GM12891 (cell line): ENCODE measurements at regions not wholly inside any gene's neighbourhood (a gene's known extent, or its start where the extent isn't known, plus 50 kb on each side); places are given as distances from the start of the nearest gene placed in this dataset.

Experiments
- DNase-seq: peaks from one replicate; pipeline ENCODE4 v3.0.0; 2011; ENCODE audit warnings: low spot score; ENCODE audit not compliant: insufficient read length
- FAIRE-seq: peaks from 2 replicates; lab custom pipeline; 2011; peaks lifted over from hg19 to GRCh38; lab: Jason Lieb, UNC
- PAX5 ChIP-seq: IDR thresholded peaks from 2 replicates; pipeline ENCODE4 v1.6.1; 2011; ENCODE audit warnings: low read length, moderate library complexity, mild to moderate bottlenecking; ENCODE audit not compliant: insufficient read depth, severe bottlenecking
- POLR2A ChIP-seq: IDR thresholded peaks from 2 replicates; pipeline ENCODE4 v1.6.1; 2011; ENCODE audit warnings: low read depth, low read length, control low read depth
- POLR2AphosphoS5 ChIP-seq: IDR thresholded peaks from 2 replicates; pipeline ENCODE4 v1.6.1; 2011; ENCODE audit warnings: low read depth, low read length, control low read depth
- POU2F2 ChIP-seq: IDR thresholded peaks from 2 replicates; pipeline ENCODE4 v1.6.1; 2011; ENCODE audit warnings: low read depth, mild to moderate bottlenecking, control low read depth, low read length, moderate library complexity
- SPI1 ChIP-seq: IDR thresholded peaks from 2 replicates; pipeline ENCODE4 v1.6.1; 2011; ENCODE audit warnings: low read depth, low read length, control low read depth
- TAF1 ChIP-seq: IDR thresholded peaks from 2 replicates; pipeline ENCODE4 v1.6.1; 2011; ENCODE audit warnings: low read depth, low read length, control low read depth

DNA sequence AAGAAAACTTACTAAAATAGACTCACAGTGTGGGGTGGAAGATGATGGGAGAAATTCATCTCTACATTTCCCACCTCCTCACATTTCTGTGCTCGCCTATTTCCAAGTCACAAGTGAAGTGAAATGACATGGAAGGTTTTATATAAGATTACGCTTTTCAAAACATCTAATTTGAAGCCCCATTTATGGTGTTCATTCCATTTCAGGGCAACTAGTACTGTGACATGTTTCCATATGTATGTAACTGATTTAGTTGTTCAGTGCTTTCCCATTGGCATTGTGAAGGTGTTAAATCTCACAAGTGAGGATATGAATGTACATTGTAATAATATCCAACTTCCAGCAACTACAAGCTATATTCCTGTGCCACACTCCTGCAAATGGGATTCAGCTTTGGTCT is 1174.8 kb downstream of the CDH11 start:
- FAIRE-seq (no peak), DNase-seq (no peak)
- TF ChIP-seq SPI1 (no peak), POLR2A (no peak), POU2F2 (no peak), TAF1 (no peak)

DNA sequence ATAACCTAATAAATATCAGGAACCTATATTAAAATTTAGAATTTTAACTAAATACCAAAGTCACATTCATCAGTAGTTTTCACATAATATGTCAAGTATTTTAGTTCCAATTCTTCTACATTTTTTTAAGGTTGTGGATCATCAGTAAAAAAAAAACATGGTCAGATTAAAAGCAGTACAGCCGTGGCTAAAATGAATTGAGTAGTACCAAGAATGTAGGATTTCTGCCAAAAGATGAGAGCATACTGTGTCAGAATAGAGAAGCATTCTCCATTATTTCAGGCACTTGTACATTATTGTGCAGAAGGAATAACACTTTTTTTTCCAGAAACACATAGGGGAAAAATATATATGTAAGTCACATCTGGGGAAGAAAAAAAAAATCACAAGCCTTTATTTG is 1176.1 kb downstream of the CDH11 start:
- FAIRE-seq = no peak
- no peak for TF ChIP-seq PAX5
- TF ChIP-seq SPI1 = no peak
- no peak for TF ChIP-seq POU2F2
- no peak for TF ChIP-seq POLR2AphosphoS5
- no peak for TF ChIP-seq POLR2A
- TF ChIP-seq TAF1 = no peak
- DNase-seq = no peak

DNA sequence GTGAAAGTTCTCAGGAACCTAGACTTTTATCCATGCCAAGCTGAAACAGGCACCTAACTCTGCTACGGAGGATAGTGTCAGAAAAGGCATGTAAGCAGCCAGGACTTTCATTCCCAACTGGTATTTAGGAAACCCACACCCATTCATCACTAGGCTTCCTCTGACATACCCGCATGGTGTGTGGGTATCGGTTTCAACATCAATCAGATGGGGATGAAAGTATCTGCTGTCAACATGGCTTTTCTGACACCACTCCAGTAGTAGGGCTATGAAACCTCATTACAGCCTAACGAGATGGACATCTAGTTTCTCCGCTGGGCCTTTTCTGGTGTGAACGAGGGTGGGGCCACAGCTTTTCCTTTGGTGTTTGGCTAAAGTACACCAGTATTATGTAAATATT is 1178.3 kb downstream of the CDH11 start:
- TF ChIP-seq POU2F2 = no peak
- no peak for TF ChIP-seq TAF1
- no peak for TF ChIP-seq POLR2A
- TF ChIP-seq PAX5 = no peak
- TF ChIP-seq SPI1 = no peak
- no peak for TF ChIP-seq POLR2AphosphoS5
- no peak for FAIRE-seq
- DNase-seq = no peak

DNA sequence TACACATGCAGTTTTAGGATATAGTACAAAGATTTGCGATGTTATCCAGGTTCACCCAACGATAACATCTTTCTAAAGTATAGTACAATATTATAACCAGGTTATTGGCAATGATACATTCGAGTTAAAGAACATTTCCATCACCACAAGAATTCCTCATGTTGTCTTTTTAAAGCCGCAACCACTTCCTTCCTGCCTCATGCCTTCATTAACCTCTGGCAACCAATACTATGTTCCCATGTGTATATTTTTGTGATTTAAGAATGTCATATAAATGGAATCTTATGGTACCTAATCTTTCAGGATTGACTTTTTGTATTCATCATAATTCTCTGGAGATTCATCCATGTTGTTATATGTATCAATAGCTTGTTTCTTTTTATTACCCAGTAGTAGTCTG is 1183.2 kb downstream of the CDH11 start:
- FAIRE-seq (no peak), DNase-seq (no peak)
- TF ChIP-seq SPI1 = no peak
- TF ChIP-seq TAF1 = no peak
- no peak for TF ChIP-seq POLR2AphosphoS5
- TF ChIP-seq PAX5 = no peak
- no peak for TF ChIP-seq POU2F2
- no peak for TF ChIP-seq POLR2A

DNA sequence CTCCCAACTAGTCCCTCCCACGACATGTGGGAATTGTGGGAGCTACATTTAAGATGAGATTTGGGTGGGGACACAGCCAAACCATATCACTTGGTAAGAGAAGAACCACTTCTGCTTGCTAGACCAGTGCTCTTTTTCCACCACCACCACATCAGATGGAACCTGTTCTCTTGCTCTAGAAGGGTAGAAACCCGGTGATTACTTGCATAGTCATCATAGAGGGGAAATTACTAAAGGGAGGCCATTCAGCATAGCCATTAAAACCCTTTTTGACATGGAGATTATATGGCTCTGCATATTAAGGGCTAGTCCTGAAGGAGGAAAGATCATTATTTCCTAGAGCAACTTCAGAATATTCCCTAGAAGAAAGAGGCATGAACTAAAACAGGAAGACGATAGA is 1188.0 kb downstream of the CDH11 start:
- TF ChIP-seq POLR2AphosphoS5 (no peak), POU2F2 (no peak), SPI1 (no peak), POLR2A (no peak), TAF1 (no peak), PAX5 (no peak)
- DNase-seq = no peak
- no peak for FAIRE-seq

DNA sequence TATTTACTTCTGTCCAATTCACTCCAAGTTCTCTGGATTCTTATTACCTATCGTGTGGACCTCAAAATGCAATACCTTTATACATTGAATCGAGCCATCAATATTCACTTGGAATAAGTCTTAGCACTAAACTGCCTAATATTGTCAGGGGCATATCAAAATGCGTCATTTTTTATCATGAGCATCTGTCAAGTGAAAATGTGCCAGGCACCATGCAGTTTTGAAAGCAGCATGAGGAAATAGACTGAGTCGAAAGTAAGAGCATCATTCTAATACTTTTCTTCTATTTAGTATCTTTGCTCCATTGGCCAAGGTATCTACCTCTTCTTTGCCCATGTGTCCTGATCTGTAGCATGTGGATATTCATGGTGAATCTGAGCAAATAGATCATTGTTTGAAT is 1193.4 kb downstream of the CDH11 start:
- no peak for FAIRE-seq
- DNase-seq = no peak
- TF ChIP-seq POLR2A (no peak), POLR2AphosphoS5 (no peak), POU2F2 (no peak), PAX5 (no peak), SPI1 (no peak)

DNA sequence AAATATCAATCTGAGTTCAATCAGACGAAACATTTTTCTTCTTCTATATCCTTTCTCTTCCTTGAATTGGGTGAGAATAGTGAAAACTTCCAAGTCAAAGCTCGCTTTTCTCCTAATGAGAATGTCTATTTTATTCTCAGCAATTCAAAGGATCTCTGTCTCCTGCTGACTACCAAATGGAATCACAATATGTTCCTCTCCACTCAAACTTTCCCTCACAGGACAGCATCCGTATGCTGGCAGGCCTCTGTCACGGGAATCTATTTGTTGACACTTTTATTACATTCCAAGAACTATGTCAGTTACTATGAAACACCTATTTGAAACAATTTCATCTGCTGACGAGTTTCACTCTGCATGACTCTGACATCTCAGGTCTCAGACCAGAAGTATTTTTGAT is 1196.6 kb downstream of the CDH11 start:
- TF ChIP-seq TAF1 (no peak), PAX5 (no peak), POLR2AphosphoS5 (no peak), POU2F2 (no peak), SPI1 (no peak), POLR2A (no peak)
- DNase-seq = no peak
- FAIRE-seq = no peak

DNA sequence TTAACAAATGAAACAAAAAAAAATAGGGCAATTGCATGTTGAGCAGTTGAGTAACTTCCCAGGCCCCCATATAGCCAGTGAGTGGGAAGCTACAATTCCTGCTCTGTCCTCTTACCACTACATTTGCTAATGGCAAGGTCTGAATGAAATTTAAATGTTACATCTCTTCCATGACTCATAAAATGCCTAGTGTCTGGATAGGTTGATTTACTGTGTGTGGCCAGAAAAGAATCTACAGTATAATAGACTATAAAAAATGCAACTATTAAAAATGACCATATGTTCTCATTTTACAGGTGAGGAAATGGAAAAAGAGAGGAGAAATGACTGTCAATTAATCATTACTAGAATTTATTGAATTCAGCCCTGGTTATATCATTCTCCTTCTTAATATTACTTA is 1199.3 kb downstream of the CDH11 start:
- FAIRE-seq = no peak
- DNase-seq = no peak
- no peak for TF ChIP-seq TAF1
- TF ChIP-seq POLR2A = no peak
- TF ChIP-seq PAX5 = no peak
- TF ChIP-seq POU2F2 = no peak
- no peak for TF ChIP-seq SPI1

DNA sequence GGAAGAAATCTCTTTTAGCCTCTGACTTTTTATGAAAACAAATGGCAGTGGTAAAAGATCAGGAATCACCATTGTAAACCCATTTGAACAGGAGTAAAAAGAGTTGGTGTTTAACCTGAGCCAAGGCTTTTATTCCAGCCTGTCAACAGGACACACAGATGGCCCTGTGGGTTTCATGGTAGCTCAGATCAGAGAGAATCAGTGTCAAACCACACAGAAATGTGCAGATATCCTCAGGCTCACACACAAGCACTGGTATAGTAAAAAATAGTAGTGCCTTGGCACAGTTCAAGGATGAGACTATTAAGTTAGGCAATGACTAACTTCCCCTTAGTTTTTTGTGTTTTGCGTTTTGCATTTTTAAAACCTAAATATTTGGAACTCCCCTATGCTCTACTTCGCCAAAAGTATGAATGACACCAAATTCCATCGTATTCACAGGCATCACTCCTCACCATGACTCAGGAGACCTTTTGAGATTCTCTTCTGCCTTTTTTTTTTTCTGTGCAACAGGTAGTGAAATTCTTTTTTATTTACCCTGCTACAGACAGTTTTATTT is 1200.0 kb downstream of the CDH11 start:
- FAIRE-seq (no peak), DNase-seq (no peak)
- TF ChIP-seq POLR2AphosphoS5 (no peak), SPI1 (no peak), TAF1 (no peak), POLR2A (no peak)

DNA sequence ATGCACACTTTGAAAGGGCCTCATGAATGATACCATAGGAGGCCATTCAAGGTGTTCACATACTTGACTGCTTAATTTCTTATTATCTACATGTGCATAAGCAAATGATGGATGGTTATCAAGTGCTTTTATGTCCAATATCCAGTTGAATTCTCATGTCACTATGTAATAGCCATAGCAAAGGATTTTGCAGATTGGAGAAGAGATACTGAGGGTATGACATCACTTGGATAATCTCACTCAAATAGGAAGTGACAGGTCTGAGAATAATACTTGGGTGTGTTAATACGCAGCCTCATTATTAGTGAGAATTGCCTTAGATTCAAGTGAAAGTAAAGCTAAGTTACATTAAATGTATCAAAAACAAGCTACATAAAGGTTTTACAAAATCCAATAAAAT is 1208.6 kb downstream of the CDH11 start:
- TF ChIP-seq TAF1 (no peak), POLR2AphosphoS5 (no peak), POU2F2 (no peak), PAX5 (no peak), POLR2A (no peak), SPI1 (no peak)
- FAIRE-seq (no peak), DNase-seq (no peak)

DNA sequence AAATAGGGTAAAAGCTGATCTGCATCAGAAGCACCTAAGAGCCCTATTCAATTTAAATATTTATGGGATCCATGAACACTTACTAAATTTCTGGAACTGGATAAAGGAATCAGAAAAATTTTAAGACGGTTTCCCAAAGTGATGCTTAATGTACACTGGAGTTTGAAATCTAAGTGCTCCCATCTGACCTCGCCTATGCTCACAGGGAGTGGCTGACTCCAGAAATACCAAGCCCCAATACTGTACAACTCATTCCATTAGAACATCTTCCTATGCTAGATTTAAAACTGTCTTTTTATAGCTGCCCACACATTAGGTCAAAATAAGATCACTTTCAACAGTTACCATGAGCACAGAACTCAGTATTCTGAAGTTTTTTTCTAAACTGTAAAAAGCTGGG is 1214.6 kb downstream of the CDH11 start:
- no peak for DNase-seq
- no peak for FAIRE-seq
- no peak for TF ChIP-seq PAX5
- no peak for TF ChIP-seq SPI1
- TF ChIP-seq POLR2AphosphoS5 = no peak
- TF ChIP-seq POLR2A = no peak
- TF ChIP-seq TAF1 = no peak
- TF ChIP-seq POU2F2 = no peak

DNA sequence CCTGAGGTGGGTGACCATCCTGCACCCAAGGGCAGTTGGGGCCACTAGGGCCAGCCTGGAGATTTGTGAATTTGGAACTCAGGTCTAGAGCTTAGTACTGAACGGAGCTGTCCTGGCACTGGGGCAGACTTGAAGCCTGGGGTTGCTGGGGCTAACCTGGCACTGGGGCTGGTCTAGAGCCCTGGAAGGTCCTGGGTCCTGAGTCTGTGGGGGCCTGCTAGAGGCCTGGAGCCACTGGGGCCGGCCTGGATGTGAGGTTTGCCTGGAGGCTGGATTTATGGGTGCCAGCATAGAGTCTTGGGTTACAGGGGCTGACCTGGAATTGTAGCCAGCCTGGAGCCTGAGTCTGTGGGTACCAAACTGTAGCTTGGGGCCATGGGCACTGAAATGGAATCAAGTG is 1216.9 kb downstream of the CDH11 start:
- no peak for TF ChIP-seq POLR2A
- TF ChIP-seq POLR2AphosphoS5 = no peak
- TF ChIP-seq PAX5 = no peak
- no peak for TF ChIP-seq SPI1
- no peak for TF ChIP-seq TAF1
- TF ChIP-seq POU2F2 = no peak
- FAIRE-seq (no peak), DNase-seq (no peak)
